GM12873 (cell line): ENCODE measurements at regions not wholly inside any gene's neighbourhood (a gene's known extent, or its start where the extent isn't known, plus 50 kb on each side); places are given as distances from the start of the nearest gene placed in this dataset.

ENCODE experiments used
- CTCF ChIP-seq: IDR thresholded peaks from 2 replicates; pipeline ENCODE4 v1.5.1; 2012; ENCODE audit warnings: low read depth, mild to moderate bottlenecking, moderate library complexity, low read length, control low read depth; ENCODE audit not compliant: insufficient read depth; ENCODE audit errors: missing control alignments

- TF ChIP-seq CTCF: no peak
Observed at GRCh38 chr2:105644174-105644980, 100.3 kb upstream of the NCK2 start.

DNA sequence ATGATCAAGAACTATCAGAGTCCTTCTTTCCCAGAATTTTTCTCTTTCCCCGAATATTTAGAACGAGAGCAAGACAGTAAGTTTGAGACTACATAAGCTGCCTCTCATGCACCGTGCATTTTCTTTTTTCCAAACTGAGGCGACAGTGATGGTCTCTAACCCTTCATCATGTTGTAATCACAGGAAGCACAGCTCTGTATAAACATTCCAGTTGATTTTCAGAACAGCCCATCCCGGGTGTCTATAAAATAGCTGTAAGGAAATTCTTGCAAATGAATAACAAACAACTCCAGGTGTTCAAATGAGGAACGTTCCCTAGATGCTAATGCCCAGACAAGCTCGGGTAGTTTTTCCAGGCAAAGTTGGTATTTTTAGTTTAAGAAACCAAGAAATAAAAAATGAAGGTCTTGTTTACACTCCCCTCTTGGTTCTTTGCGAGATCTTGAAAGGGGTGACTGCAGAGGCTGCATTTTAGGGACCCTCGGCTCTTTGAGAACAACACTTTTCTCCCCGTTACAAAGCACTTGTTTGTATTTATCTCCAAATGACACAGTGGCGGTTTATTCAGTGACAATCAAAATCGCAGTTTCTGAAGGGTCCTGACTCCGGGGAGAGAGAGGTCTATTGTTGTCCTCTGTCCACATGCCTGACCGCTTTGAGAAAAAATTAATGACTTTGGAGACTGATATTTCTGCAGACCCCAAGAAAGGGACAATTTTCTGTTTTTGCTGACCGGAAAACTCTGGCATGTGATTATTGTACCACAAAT lies 101.1 kb upstream of the NCK2 start:
- TF ChIP-seq CTCF: no peak

- TF ChIP-seq CTCF: no peak
Observed at GRCh38 chr2:105641389-105641811, 103.3 kb upstream of the NCK2 start.

DNA sequence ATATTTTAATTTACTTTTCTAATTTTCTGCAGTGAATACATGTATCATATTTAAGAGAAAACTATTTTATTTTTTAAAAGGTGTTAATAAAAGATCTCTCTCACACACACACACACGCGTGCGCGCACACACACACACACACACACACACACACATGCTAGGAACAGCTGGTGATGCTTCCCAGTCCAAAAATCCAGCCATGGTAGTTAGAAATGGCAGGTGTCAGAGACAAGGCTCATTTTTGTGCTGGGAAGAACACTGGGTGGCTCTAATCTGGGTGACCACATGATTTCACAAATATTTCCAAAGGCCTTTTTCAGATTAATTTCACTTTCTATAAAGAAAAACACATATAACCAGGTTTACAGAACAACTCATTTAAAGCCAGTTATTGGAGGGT lies 104.5 kb upstream of the NCK2 start:
- TF ChIP-seq CTCF: no peak

DNA sequence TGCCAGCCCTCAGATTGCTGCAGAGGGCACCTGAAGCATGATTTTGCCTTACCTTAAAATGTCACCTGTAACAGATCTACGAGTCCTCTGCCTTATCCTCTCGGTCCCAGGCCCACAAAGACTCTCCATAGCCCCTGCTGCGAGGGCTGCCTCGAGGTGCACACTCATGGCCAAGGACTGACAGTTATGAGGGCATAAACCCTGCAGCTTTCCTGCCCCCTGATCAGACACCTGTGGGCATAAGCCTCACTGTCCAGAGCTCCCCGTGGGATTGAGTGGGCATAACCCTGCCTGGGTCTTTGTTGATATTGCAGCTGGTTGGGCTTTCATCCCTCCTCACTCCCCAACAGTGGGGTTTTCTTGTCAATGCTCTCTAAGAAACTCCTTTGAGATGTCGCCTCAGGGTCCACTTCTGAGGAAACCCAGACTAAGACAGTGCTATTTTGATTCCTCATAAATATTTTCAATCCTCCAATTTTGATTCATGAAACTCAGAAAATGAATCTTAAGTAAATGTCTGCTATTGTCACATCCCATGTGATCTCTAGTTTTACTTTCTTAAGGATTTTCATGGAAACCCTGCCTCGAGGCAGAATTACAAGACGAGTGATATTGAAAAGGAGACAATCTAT lies 108.5 kb upstream of the NCK2 start:
- no peak for TF ChIP-seq CTCF

GRCh38 chr2:105635564-105635963 lies 109.1 kb upstream of the NCK2 start:
- TF ChIP-seq CTCF: no peak

DNA sequence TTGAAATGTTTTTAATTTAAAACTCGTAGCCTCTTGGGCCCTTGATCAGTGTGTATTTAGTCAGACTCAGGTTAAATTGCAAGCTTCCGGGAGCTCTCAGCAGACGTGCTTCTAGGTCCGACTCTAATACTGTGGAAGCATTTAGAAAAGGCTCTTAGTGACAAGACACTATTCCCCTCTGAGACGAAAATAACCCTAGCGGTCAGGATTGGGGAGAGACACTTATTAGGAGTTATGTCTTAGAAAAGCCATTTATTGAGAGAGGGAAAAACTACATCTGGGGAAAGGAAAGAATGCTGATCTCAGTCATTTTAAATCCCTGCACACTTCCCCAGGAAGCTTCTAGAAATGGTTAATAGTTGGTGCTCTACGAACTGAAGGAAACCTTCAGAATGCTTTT lies 110.5 kb upstream of the NCK2 start:
- no peak for TF ChIP-seq CTCF
